ENCODE measurements at regions not wholly inside any gene's neighbourhood (a gene's known extent, or its start where the extent isn't known, plus 50 kb on each side); places are given as distances from the start of the nearest gene placed in this dataset.
"Not testable (repeated sequence)": the region's sequence is repeated elsewhere in the genome, so short reads cannot be mapped to it uniquely, and the experiment has no call there.

DNA sequence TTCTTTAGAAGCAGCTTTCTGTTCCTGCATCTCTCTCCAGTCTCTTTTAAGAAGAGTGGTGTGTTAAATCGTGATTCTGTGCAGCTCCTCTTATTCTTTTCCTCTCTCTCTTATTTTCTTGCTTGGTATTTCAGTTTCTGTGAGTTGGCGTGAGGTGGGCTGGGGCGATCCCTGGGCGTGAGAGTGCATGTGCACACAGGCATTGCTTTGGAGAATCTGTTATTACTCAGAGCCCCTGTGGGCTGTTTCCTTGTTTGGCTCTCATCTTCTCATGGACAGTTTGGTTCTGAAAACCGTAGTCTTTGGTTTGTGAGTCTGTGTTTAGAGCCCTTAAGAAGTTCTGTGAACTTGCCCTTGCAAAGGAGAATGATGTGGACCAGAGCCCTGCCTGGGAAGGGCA lies 97.2 kb upstream of the CLNK start:
- H3K4me3 ChIP-seq (ENCODE audit: insufficient read depth, low read depth, low read length), result no peak overlapping the region
- H3K23ac ChIP-seq (ENCODE audit: low read depth, low read length), result no peak overlapping the region
- no peaks in the 10 kb centered on the region for H3K9me1 ChIP-seq (ENCODE audit: insufficient read depth, low read length)
- WGBS, 2 experiments (ENCODE audit: extremely low coverage in 2 of 2, insufficient read length in 1 of 2), result 50% methylated on average over 2 of the region's 5 CpGs; no CpG with 5 or more reads in 1 of the 2 experiments
- peak overlapping the region; percentile 62; the same call in 1 of the 2 replicates for H2BK20ac ChIP-seq (ENCODE audit: low read depth, low read length)
- H3K27ac ChIP-seq (ENCODE audit: insufficient read depth, low read length), result no peak overlapping the region
- in situ Hi-C loops (cut with MboI; ENCODE audit: low sequenced_read_pairs), result no loop called here
- no peak overlapping the region for H3K56ac ChIP-seq (ENCODE audit: extremely low read depth, insufficient read depth, low read length)
- dilution Hi-C loops (cut with HindIII; ENCODE audit: low sequenced_read_pairs, unreplicated experiment), result no loop called here
- no TSS peak for BruUV-seq (replicated peaks)
- POLR2A ChIA-PET (ENCODE audit: unreplicated experiment), result no interaction called here
- TF ChIP-seq RAD21 (IDR thresholded peaks at IDR 0.05; ENCODE audit: low read length) (no peak), BHLHE40 (IDR thresholded peaks at IDR 0.05; ENCODE audit: low read depth, low read length) (no peak), MAFK (IDR thresholded peaks at IDR 0.05; ENCODE audit: low read depth, low read length) (no peak)
- no peaks in the 10 kb centered on the region for H3K9me3 ChIP-seq (ENCODE audit: control insufficient read depth, insufficient read depth, low read length)
- H4K20me1 ChIP-seq (ENCODE audit: insufficient read depth, low read length), result no peaks in the 10 kb centered on the region
- peak overlapping the region; percentile 19 for H2BK120ac ChIP-seq (ENCODE audit: low read depth, low read length)
- H3K27me3 ChIP-seq (ENCODE audit: control insufficient read depth, insufficient read depth, low read length), result no peaks in the 10 kb centered on the region
- no peaks in the 10 kb centered on the region for H3K36me3 ChIP-seq (ENCODE audit: control insufficient read depth, insufficient read depth, low read length)
- no peak overlapping the region for H2BK5ac ChIP-seq (ENCODE audit: low read depth, low read length, poor library complexity, severe bottlenecking)
- H4K91ac ChIP-seq (ENCODE audit: insufficient read depth, low read depth, low read length), result peak overlapping the region; percentile 69
- H2AK9ac ChIP-seq (replicated peaks; ENCODE audit: low read depth, low read length, poor library complexity), result no peak overlapping the region
- H4K8ac ChIP-seq (ENCODE audit: low read depth in 2 of 2, low read length in 2 of 2), result no peak overlapping the region
- H3K79me1 ChIP-seq (ENCODE audit: low read depth in 1 of 2, low read length in 2 of 2), result no peaks in the 10 kb centered on the region
- ATAC-seq (ENCODE audit: low read depth) (no peak; the same call in 1 of the 2 replicates), DNase-seq (no peak)
- H3K9ac ChIP-seq (ENCODE audit: low read depth, low read length), result no peak overlapping the region
- 0 out of 2 replicates have a peak overlapping the region, but pooled peaks have one; percentile 46 for H3K4ac ChIP-seq (ENCODE audit: low read depth, low read length)
- H2BK15ac ChIP-seq (ENCODE audit: low read depth, low read length), result peak overlapping the region; percentile 66; the same call in 1 of the 3 replicates
- 0 out of 2 replicates have a peak overlapping the region, but pooled peaks have one; percentile 4 for H3K14ac ChIP-seq (replicated peaks; ENCODE audit: low read depth, low read length)
- intact Hi-C loops (cut with micrococcal nuclease), result no loop called here
- CTCF ChIA-PET, result no interaction called here
- no peak overlapping the region for H3K4me2 ChIP-seq (ENCODE audit: low read depth, low read length)
- no peak overlapping the region for H3K18ac ChIP-seq (ENCODE audit: low read depth, low read length)
- no peak overlapping the region for H4K5ac ChIP-seq (ENCODE audit: low read depth, low read length)
- H3K4me1 ChIP-seq (ENCODE audit: control insufficient read depth, insufficient read depth, low read length), result peaks cover 8% of the 10 kb centered on the region
- peak overlapping the region; percentile 62 for H2AFZ ChIP-seq (replicated peaks; ENCODE audit: low read length, poor library complexity)
- no peak overlapping the region for H2AK5ac ChIP-seq (ENCODE audit: low read depth, low read length)

DNA sequence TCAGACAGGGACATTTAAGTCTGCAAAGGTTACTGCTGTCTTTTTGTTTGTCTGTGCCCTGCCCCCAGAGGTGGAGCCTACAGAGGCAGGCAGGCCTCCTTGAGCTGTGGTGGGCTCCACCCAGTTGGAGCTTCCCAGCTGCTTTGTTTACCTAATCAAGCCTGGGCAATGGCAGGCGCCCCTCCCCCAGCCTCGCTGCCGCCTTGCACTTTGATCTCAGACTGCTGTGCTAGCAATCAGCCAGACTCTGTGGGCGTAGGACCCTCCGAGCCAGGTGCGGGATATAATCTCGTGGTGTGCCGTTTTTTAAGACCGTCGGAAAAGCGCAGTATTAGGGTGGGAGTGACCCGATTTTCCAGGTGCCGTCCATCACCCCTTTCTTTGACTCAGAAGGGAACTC lies 96.2 kb upstream of the CLNK start:
- H4K5ac ChIP-seq (ENCODE audit: low read depth, low read length); CTCF ChIA-PET; H2BK5ac ChIP-seq (ENCODE audit: low read depth, low read length, poor library complexity, severe bottlenecking); H2AFZ ChIP-seq (replicated peaks; ENCODE audit: low read length, poor library complexity); H3K14ac ChIP-seq (replicated peaks; ENCODE audit: low read depth, low read length); DNase-seq; H3K9me3 ChIP-seq (ENCODE audit: control insufficient read depth, insufficient read depth, low read length); dilution Hi-C loops (cut with HindIII; ENCODE audit: low sequenced_read_pairs, unreplicated experiment); H2BK15ac ChIP-seq (ENCODE audit: low read depth, low read length); H3K23ac ChIP-seq (ENCODE audit: low read depth, low read length); ATAC-seq (ENCODE audit: low read depth); intact Hi-C loops (cut with micrococcal nuclease); H3K9ac ChIP-seq (ENCODE audit: low read depth, low read length); H3K4me1 ChIP-seq (ENCODE audit: control insufficient read depth, insufficient read depth, low read length); H3K9me1 ChIP-seq (ENCODE audit: insufficient read depth, low read length); H4K8ac ChIP-seq (ENCODE audit: low read depth in 2 of 2, low read length in 2 of 2); BruUV-seq (replicated peaks); H4K91ac ChIP-seq (ENCODE audit: insufficient read depth, low read depth, low read length); H2AK5ac ChIP-seq (ENCODE audit: low read depth, low read length); POLR2A ChIA-PET (ENCODE audit: unreplicated experiment); H3K27me3 ChIP-seq (ENCODE audit: control insufficient read depth, insufficient read depth, low read length); H3K56ac ChIP-seq (ENCODE audit: extremely low read depth, insufficient read depth, low read length); H3K4me3 ChIP-seq (ENCODE audit: insufficient read depth, low read depth, low read length); H4K20me1 ChIP-seq (ENCODE audit: insufficient read depth, low read length); H3K18ac ChIP-seq (ENCODE audit: low read depth, low read length); H3K27ac ChIP-seq (ENCODE audit: insufficient read depth, low read length); H3K36me3 ChIP-seq (ENCODE audit: control insufficient read depth, insufficient read depth, low read length); H3K4ac ChIP-seq (ENCODE audit: low read depth, low read length); H2AK9ac ChIP-seq (replicated peaks; ENCODE audit: low read depth, low read length, poor library complexity); H2BK120ac ChIP-seq (ENCODE audit: low read depth, low read length); H2BK20ac ChIP-seq (ENCODE audit: low read depth, low read length); H3K4me2 ChIP-seq (ENCODE audit: low read depth, low read length); H3K79me1 ChIP-seq (ENCODE audit: low read depth in 1 of 2, low read length in 2 of 2); in situ Hi-C loops (cut with MboI; ENCODE audit: low sequenced_read_pairs): not testable (repeated sequence)
- WGBS, 2 experiments (ENCODE audit: extremely low coverage in 2 of 2, insufficient read length in 1 of 2), result no CpG with 5 or more reads among the region's 13 CpGs

Data from IMR-90 (cell line).